SU-DHL-6 (cell line): ENCODE measurements at regions not wholly inside any gene's neighbourhood (a gene's known extent, or its start where the extent isn't known, plus 50 kb on each side); places are given as distances from the start of the nearest gene placed in this dataset.

Experiments
- H2AFZ ChIP-seq: fragments of 200-600 bp; sonication (generic); 2 replicates; pipeline ENCODE4 v1.6.1; 2014; ENCODE audit warnings: low read depth, mild to moderate bottlenecking, moderate library complexity, mixed read lengths, antibody characterized with exemption, low read length; ENCODE audit not compliant: severe bottlenecking
- H3F3A ChIP-seq: fragments of 200-600 bp; shearing (Covaris generic); 2 replicates; pipeline ENCODE4 v1.6.0; 2016; ENCODE audit warnings: antibody characterized with exemption, mild to moderate bottlenecking; ENCODE audit not compliant: insufficient read depth
- H3K27ac ChIP-seq: fragments of 200-600 bp; sonication (generic); 2 replicates; pipeline ENCODE4 v1.5.1; 2016; ENCODE audit warnings: low read depth, mild to moderate bottlenecking, low read length, moderate library complexity, mixed read lengths
- H3K27me3 ChIP-seq: fragments of 200-600 bp; sonication (generic), shearing (Covaris generic); 2 replicates; pipeline ENCODE4 v1.6.0; 2014; ENCODE audit warnings: mild to moderate bottlenecking, low read length
- H3K36me3 ChIP-seq: fragments of 200-600 bp; sonication (generic); 2 replicates; pipeline ENCODE4 v1.6.1; 2014; ENCODE audit warnings: mild to moderate bottlenecking, low read length, mixed read lengths
- H3K4me2 ChIP-seq: fragments of 300-600, 200-600 bp; shearing (Covaris generic), sonication (generic); 2 replicates; pipeline ENCODE4 v1.6.0; 2014; ENCODE audit warnings: low read length, low read depth, mild to moderate bottlenecking; ENCODE audit not compliant: poor library complexity, severe bottlenecking
- H3K4me3 ChIP-seq: fragments of 200-600 bp; sonication (generic); 2 replicates; pipeline ENCODE4 v1.5.1; 2014; ENCODE audit warnings: antibody characterized with exemption, low read length, mild to moderate bottlenecking, mixed read lengths; ENCODE audit not compliant: insufficient read depth, poor library complexity, severe bottlenecking
- H3K79me2 ChIP-seq: fragments of 200-600 bp; sonication (generic); 2 replicates; pipeline ENCODE4 v1.6.1; 2014; ENCODE audit warnings: mild to moderate bottlenecking, low read length, moderate library complexity; ENCODE audit not compliant: insufficient read depth
- H3K9ac ChIP-seq: fragments of 200-600 bp; sonication (generic); 2 replicates; pipeline ENCODE4 v1.7.0; 2014; ENCODE audit warnings: mild to moderate bottlenecking, low read length
- H3K9me2 ChIP-seq: fragments of 200-600 bp; sonication (generic); replicated peaks from 2 replicates; pipeline ENCODE4 v1.6.1; 2014; ENCODE audit warnings: low read length; ENCODE audit not compliant: insufficient read depth
- H3K9me3 ChIP-seq: fragments of 200-600 bp; sonication (generic); 2 replicates; pipeline ENCODE4 v1.6.1; 2014; ENCODE audit warnings: low read length, mixed read lengths; ENCODE audit not compliant: insufficient read depth
- H4K20me1 ChIP-seq: fragments of 200-600 bp; sonication (generic); 2 replicates; pipeline ENCODE4 v1.6.1; 2014; ENCODE audit warnings: low read depth, mild to moderate bottlenecking, antibody characterized with exemption, low read length, moderate library complexity, mixed read lengths
- EZH2phosphoT487 ChIP-seq: fragments of 200-600 bp; sonication (generic), shearing (Covaris generic); conservative IDR thresholded peaks from 2 replicates; pipeline ENCODE4 v1.6.1; 2018; ENCODE audit warnings: mild to moderate bottlenecking, antibody characterized with exemption, low read length, moderate library complexity, mixed read lengths
- TF ChIP-seq, protein P1 (sequence below): fragments of 200-600 bp; sonication (generic); IDR thresholded peaks from one replicate; pipeline ENCODE4 v1.5.1; 2017; ENCODE audit warnings: antibody characterized with exemption, mild to moderate bottlenecking, low read length, moderate library complexity; ENCODE audit not compliant: insufficient read depth, poor library complexity, severe bottlenecking

- Histone ChIP-seq H3K36me3 (no peaks in the 10 kb centered on the region), H3K9ac (no peak overlapping the region), H3K27ac (no peak overlapping the region), H2AFZ (no peak overlapping the region), H3F3A (no peaks in the 10 kb centered on the region), H3K9me2 (no peaks in the 10 kb centered on the region), H3K9me3 (no peaks in the 10 kb centered on the region), H3K27me3 (no peaks in the 10 kb centered on the region), H3K4me2 (no peak overlapping the region), H3K4me3 (no peak overlapping the region), H3K79me2 (no peaks in the 10 kb centered on the region), H4K20me1 (no peaks in the 10 kb centered on the region)
- TF ChIP-seq, protein P1, sequence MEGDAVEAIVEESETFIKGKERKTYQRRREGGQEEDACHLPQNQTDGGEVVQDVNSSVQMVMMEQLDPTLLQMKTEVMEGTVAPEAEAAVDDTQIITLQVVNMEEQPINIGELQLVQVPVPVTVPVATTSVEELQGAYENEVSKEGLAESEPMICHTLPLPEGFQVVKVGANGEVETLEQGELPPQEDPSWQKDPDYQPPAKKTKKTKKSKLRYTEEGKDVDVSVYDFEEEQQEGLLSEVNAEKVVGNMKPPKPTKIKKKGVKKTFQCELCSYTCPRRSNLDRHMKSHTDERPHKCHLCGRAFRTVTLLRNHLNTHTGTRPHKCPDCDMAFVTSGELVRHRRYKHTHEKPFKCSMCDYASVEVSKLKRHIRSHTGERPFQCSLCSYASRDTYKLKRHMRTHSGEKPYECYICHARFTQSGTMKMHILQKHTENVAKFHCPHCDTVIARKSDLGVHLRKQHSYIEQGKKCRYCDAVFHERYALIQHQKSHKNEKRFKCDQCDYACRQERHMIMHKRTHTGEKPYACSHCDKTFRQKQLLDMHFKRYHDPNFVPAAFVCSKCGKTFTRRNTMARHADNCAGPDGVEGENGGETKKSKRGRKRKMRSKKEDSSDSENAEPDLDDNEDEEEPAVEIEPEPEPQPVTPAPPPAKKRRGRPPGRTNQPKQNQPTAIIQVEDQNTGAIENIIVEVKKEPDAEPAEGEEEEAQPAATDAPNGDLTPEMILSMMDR: no peak
- no peak for TF ChIP-seq EZH2phosphoT487
Measured at GRCh38 chr13:105403086-105403485, 1132.4 kb downstream of the EFNB2 start.

GRCh38 chr13:105395041-105395440, 1140.4 kb downstream of the EFNB2 start:
- Histone ChIP-seq H3K9me2 (no peaks in the 10 kb centered on the region; the same call in 1 of the 2 replicates), H4K20me1 (no peaks in the 10 kb centered on the region), H3K36me3 (no peaks in the 10 kb centered on the region), H3K79me2 (no peaks in the 10 kb centered on the region), H3K4me2 (no peak overlapping the region), H3F3A (no peaks in the 10 kb centered on the region), H3K27me3 (no peaks in the 10 kb centered on the region), H3K27ac (no peak overlapping the region), H3K4me3 (no peak overlapping the region), H3K9ac (no peak overlapping the region), H2AFZ (no peak overlapping the region), H3K9me3 (no peaks in the 10 kb centered on the region; the same call in 1 of the 2 replicates)
- no peak for TF ChIP-seq EZH2phosphoT487
- TF ChIP-seq, protein P1: no peak

- Histone ChIP-seq H3K4me2 (no peak overlapping the region), H3K27ac (no peak overlapping the region), H3F3A (no peaks in the 10 kb centered on the region), H3K36me3 (no peaks in the 10 kb centered on the region), H4K20me1 (no peaks in the 10 kb centered on the region), H3K9me3 (no peaks in the 10 kb centered on the region), H3K27me3 (no peaks in the 10 kb centered on the region), H3K4me3 (no peak overlapping the region), H3K9ac (no peak overlapping the region), H2AFZ (no peak overlapping the region), H3K9me2 (no peaks in the 10 kb centered on the region; the same call in 1 of the 2 replicates), H3K79me2 (no peaks in the 10 kb centered on the region)
- TF ChIP-seq, protein P1: no peak
- no peak for TF ChIP-seq EZH2phosphoT487
Measured at GRCh38 chr13:105389373-105389772, 1146.1 kb downstream of the EFNB2 start.
